Tibial artery (tissue), 4 donors: ENCODE measurements at regions not wholly inside any gene's neighbourhood (a gene's known extent, or its start where the extent isn't known, plus 50 kb on each side); places are given as distances from the start of the nearest gene placed in this dataset.

ENCODE experiments used
- DNase-seq, 2 donors: peaks; one replicate each; pipeline ENCODE4 v3.0.0-alpha.2; 2019
- H3K27ac ChIP-seq, 2 donors: fragments of 200-600 bp; sonication (generic) in 1 of 2; 1 replicate in 1 of 2; 2 replicates in 1 of 2; pipeline ENCODE4 v1.5.1; 2018 to 2019; ENCODE audit warnings: mild to moderate bottlenecking in 1 of 2
- H3K27me3 ChIP-seq, 2 donors: fragments of 200-600 bp; sonication (generic) in 1 of 2; one replicate each; pipeline versions ENCODE4 v1.5.1 to v1.6.0; 2016 to 2019
- H3K36me3 ChIP-seq, 3 donors: fragments of 200-600 bp; sonication (generic) in 2 of 3; one replicate each; pipeline ENCODE4 v1.5.1; 2016 to 2019; ENCODE audit warnings: mild to moderate bottlenecking in 2 of 3
- H3K4me1 ChIP-seq, 4 donors: fragments of 200-600 bp; sonication (generic) in 2 of 4; 1 replicate in 3 of 4; 2 replicates in 1 of 4; pipeline ENCODE4 v1.5.1; 2016 to 2019
- H3K4me3 ChIP-seq, 2 donors: fragments of 200-600 bp; sonication (generic) in 1 of 2; 1 replicate in 1 of 2; 2 replicates in 1 of 2; pipeline ENCODE4 v1.5.1; 2018 to 2019; ENCODE audit warnings: mild to moderate bottlenecking in 2 of 2
- H3K9me3 ChIP-seq, 3 donors: fragments of 200-600 bp; sonication (generic) in 1 of 3; one replicate each; pipeline ENCODE4 v1.5.1; 2016 to 2019
- intact Hi-C: fragments of 100-400 bp; cut with DNase I; formaldehyde crosslinking; loops from one replicate; pipeline ENCODE4 v1.15.0; 2023; ENCODE audit warnings: low total_unique reads
- TF ChIP-seq, protein P1 (sequence below), 2 experiments: fragments of 200-600 bp in 1 of 2; fragments of 450-650 bp in 1 of 2; IDR thresholded peaks; one replicate each; pipeline ENCODE4 v1.5.1; 2017 to 2019; ENCODE audit warnings: antibody characterized with exemption in 2 of 2, mild to moderate bottlenecking in 1 of 2, moderate library complexity in 1 of 2

DNA sequence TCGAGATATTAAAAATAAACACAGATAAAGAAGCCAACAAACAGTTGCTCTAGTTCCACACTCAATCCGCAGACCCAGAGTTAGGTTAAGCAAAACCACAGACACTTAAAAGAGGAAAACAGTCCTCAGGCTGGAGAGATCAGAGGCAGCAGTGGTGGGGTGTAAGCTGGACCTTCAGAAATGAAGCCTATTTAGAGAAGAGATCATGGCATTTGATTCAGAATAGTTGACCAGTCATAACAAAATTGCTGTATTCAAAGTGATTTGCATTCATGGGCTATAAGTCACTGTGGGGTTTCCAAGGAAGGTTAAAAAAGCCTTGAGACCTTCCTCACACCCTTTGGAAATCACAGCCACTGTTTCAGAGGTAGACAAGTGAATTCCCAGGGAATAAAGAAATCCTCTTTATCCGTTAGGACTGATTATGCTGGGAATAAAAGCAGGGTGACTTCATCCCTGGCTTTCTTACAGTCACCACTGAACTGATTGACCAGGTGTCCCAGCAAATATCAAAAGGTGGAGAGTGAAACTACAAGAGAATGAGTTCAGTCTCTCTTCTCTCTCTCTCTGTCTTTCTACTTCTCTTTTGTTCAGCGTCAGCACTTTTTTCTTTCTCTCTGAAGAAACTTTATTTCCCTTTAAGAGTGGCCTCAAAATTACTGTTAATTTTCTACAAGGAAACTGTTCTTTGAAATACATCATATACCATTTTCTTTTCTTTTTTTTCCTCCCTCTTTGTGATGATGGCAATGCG is 171.8 kb upstream of the PIK3C3 start:
- TF ChIP-seq, protein P1, sequence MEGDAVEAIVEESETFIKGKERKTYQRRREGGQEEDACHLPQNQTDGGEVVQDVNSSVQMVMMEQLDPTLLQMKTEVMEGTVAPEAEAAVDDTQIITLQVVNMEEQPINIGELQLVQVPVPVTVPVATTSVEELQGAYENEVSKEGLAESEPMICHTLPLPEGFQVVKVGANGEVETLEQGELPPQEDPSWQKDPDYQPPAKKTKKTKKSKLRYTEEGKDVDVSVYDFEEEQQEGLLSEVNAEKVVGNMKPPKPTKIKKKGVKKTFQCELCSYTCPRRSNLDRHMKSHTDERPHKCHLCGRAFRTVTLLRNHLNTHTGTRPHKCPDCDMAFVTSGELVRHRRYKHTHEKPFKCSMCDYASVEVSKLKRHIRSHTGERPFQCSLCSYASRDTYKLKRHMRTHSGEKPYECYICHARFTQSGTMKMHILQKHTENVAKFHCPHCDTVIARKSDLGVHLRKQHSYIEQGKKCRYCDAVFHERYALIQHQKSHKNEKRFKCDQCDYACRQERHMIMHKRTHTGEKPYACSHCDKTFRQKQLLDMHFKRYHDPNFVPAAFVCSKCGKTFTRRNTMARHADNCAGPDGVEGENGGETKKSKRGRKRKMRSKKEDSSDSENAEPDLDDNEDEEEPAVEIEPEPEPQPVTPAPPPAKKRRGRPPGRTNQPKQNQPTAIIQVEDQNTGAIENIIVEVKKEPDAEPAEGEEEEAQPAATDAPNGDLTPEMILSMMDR (IDR thresholded peaks at IDR 0.05): no peak
- H3K4me3 ChIP-seq: no peak overlapping the region
- intact Hi-C loops: no loop called here
- no peak overlapping the region for H3K27ac ChIP-seq
- H3K4me1 ChIP-seq: no peaks in the 10 kb centered on the region
- H3K36me3 ChIP-seq: no peaks in the 10 kb centered on the region
- no peak for DNase-seq
- H3K27me3 ChIP-seq: no peaks in the 10 kb centered on the region
- no peaks in the 10 kb centered on the region for H3K9me3 ChIP-seq

DNA sequence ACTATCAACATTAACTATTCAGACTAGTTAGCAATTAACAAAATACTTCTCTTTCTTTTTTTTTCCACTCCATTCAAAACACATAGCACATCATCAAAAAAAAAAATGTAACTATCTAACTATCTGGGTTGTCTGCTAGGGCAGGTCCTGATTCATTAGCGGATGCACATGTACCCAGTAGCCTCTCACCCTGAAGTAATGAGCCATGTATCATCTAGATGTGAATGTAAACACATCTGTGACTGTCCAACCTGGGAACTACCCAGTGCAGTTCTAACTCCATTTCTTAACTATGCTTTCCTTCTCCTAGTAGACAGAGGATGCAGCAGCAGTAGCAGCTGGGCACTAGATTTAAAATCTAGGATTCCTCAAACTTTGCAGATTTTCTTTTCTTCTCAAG is 183.1 kb upstream of the PIK3C3 start:
- H3K4me1 ChIP-seq: no peaks in the 10 kb centered on the region
- H3K27ac ChIP-seq: no peak overlapping the region
- H3K4me3 ChIP-seq: no peak overlapping the region
- H3K27me3 ChIP-seq: no peaks in the 10 kb centered on the region
- TF ChIP-seq, protein P1 (IDR thresholded peaks at IDR 0.05): no peak
- H3K36me3 ChIP-seq: no peaks in the 10 kb centered on the region
- no peaks in the 10 kb centered on the region for H3K9me3 ChIP-seq
- DNase-seq: no peak
- intact Hi-C loops: no loop called here

DNA sequence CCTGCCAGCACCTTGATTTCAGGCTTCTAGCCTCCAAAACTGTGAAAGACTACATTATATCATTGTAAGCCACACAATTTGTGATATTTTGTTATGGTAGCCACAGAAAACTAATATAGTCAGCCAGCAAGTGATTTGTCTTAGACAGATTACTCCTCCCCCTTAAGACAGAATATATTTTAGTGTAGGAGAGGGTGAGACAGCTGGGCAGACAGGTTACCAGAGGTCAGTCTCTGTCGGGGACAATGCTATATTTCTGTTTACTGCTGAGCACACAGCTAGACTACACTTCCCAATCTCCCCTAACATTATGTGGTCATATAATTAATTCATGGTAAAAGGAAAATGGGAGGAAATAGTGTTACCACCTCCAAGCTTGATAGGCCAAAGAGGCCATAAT is 185.8 kb upstream of the PIK3C3 start:
- TF ChIP-seq, protein P1 (IDR thresholded peaks at IDR 0.05): no peak
- no peaks in the 10 kb centered on the region for H3K4me1 ChIP-seq
- intact Hi-C loops: no loop called here
- no peak for DNase-seq
- no peak overlapping the region for H3K27ac ChIP-seq
- no peaks in the 10 kb centered on the region for H3K27me3 ChIP-seq
- no peaks in the 10 kb centered on the region for H3K9me3 ChIP-seq
- H3K4me3 ChIP-seq: no peak overlapping the region
- no peaks in the 10 kb centered on the region for H3K36me3 ChIP-seq

DNA sequence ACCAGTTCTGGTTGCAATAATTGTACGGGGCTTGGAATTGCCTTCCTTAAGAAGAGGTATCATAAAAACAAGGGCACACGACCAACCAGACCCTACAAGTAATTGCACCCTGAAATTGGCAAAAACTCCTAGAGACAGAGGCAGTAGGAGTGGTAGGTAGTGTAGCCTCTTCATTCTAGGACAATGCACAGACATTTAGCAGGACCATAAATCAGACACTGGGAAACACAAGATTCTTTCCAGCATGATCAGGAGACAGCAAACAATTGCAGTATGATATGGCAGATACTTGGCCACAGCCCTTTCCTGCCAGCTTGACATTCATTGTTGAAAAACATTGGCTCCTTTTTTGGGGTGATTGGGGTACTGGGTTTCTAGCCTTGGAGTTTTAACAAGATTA is 186.6 kb upstream of the PIK3C3 start:
- no peak overlapping the region for H3K27ac ChIP-seq
- no peaks in the 10 kb centered on the region for H3K27me3 ChIP-seq
- no peak overlapping the region for H3K4me3 ChIP-seq
- TF ChIP-seq, protein P1 (IDR thresholded peaks at IDR 0.05): no peak
- no peak for DNase-seq
- no peaks in the 10 kb centered on the region for H3K4me1 ChIP-seq
- no peaks in the 10 kb centered on the region for H3K9me3 ChIP-seq
- intact Hi-C loops: no loop called here
- no peaks in the 10 kb centered on the region for H3K36me3 ChIP-seq

DNA sequence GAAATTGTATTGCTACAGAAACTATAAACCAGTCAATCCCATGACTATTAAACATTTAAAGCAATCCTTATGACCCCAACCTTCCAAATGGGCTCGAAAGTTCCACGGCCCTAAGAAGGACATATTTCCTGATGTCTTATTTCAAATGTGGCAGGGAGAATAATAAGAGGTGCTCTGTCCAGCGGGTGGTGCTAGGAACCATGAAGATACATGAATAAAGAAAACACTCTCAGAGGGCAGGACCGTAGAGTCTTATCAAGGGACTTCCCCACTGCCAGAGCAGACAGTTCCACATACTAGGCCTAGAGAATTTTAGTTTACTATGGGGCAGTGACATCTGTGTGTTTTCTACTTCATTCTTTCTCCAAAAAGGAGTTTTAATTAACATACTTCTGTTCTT is 187.1 kb upstream of the PIK3C3 start:
- TF ChIP-seq, protein P1 (IDR thresholded peaks at IDR 0.05): no peak
- Histone ChIP-seq H3K9me3 (no peaks in the 10 kb centered on the region), H3K27ac (no peak overlapping the region), H3K27me3 (no peaks in the 10 kb centered on the region), H3K4me1 (no peaks in the 10 kb centered on the region), H3K4me3 (no peak overlapping the region), H3K36me3 (no peaks in the 10 kb centered on the region)
- intact Hi-C loops: no loop called here
- no peak for DNase-seq

DNA sequence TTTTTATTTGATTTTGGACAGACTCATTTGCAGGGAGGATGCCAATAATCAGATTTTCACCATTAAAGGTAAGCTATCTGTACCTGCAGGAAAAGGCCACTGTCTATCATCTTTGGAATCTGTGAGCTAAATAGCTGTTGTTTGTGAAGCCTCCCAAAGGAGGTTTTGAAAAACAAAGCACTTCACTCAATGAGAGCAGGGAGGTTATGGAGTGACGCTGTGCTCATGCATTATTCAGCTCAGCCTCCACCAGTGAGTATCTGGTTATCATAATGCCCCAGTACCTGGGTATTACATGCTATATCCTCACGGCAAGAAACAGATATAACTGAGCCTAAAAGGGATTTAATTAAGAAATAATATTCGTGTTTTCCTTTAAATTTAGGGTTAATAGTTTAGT is 189.6 kb upstream of the PIK3C3 start:
- intact Hi-C loops: no loop called here
- H3K27me3 ChIP-seq: no peaks in the 10 kb centered on the region
- H3K9me3 ChIP-seq: no peaks in the 10 kb centered on the region
- H3K36me3 ChIP-seq: no peaks in the 10 kb centered on the region
- no peak overlapping the region for H3K4me3 ChIP-seq
- DNase-seq: no peak
- H3K4me1 ChIP-seq: no peaks in the 10 kb centered on the region
- H3K27ac ChIP-seq: no peak overlapping the region
- TF ChIP-seq, protein P1 (IDR thresholded peaks at IDR 0.05): no peak
